ENCODE measurements at regions not wholly inside any gene's neighbourhood (a gene's known extent, or its start where the extent isn't known, plus 50 kb on each side); places are given as distances from the start of the nearest gene placed in this dataset.

DNA sequence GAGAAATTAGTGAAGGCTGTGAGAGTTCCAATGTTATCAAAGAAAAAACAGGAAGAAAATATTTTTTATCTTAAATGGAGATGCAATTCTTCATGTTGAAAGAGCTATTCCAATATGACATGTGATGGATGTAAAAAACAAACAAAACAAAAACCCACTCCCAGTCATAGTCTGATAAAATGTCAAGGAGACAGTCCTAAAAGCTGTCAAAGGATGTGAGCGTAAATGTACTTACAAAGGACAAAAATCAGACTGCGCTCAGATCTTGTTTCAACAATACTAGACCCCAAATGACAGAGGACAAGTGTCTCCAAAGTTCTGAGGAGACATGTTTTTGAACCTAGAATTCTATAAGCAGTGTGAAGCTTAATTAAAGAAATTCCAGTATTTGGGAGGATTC is 265.8 kb downstream of the PLPP3 start:
- no peak for DNase-seq (ENCODE audit: low spot score)

DNA sequence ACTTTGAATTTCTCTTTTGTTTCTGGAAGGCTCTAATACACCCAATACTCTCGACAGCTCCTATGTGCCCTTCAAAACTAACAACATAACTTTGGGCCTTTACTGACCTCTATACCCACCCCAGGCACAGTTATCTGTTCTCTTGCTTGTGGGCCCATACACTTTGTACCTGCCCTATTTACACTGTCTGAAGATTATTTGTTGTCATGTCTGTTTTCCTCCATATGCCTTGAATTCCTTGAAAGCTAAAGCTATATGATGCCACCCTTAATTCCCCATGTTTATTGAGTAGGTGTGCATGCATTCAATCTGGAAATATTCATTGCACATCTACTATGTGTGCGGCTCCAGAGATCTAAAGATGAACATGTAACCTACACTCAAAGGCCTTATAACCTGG is 267.6 kb downstream of the PLPP3 start:
- DNase-seq (ENCODE audit: low spot score) = no peak

DNA sequence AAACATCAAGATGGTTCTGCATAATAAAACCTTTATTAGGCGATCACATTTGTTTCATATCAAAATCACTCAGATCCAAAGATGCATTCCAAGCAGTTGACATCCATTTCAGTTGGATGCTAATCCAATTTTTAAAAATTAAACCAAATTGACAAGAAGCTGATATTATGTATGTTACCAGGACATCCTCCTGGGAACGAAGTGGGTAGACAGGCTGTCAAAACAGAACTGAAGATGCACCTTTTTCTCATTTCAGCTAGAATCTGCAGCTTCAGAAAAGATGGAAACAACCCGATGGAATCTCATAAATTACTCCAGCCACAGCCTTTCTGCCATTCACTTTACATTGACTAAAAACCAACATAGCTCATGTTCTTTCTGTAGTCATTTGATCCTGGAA is 268.4 kb downstream of the PLPP3 start:
- DNase-seq (ENCODE audit: low spot score) = no peak

DNA sequence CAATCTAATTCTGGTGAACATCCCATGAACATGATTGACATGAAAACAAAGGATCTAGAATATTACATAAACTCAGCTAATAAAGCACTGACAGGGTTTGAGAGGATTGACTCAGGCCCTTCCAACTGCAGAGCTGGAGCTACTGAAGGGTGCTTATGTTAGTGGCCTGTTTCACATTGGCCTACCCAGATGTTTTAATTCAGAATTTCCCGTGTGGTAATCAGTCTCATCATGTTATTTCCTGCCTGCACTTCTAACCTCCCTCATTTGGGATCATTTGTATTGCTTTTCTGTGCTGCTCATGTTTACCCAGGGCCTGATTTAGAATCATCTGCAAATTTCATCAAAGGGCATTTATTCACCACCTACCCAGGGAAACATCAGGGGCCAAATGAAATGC is 270.3 kb downstream of the PLPP3 start:
- DNase-seq (ENCODE audit: low spot score) = no peak

DNA sequence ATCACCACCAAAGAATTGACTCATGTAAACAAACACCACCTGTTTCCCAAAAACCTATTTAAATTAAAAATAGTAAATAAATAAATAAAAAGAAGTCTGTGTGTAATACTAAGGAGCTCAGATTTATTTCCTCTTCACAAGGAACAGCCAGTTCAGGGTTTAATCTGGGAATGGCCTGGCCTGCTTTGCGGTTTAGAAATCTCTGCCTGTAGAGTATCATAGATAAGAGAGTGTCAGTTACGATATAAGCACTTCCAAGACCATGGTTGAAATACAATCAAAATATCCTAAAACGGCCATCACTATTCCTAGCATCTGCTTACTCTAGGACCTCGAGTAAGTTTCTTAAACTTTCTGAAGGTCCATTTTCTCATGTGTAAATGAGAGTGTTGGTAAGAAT is 274.4 kb downstream of the PLPP3 start:
- DNase-seq (ENCODE audit: low spot score) = no peak

DNA sequence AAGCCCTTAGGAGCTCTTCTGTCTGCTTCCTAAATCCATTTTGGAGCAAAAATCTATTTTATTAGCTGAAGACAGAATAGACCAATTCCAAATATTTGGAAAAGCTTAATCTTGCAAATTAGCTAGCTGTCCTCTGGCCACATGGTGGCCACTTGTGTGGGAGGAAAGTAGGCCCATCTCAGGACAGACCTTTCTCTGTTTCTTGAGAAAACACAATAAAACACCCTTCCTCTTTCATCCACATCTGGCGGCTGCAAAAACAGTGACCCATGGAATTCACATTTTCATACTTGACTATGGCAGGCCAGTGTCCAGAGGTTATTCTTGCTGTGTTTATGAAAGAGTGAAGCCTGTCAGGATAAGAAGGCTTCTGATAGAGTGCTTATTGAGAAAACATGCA is 275.6 kb downstream of the PLPP3 start:
- DNase-seq (ENCODE audit: low spot score) = no peak

DNA sequence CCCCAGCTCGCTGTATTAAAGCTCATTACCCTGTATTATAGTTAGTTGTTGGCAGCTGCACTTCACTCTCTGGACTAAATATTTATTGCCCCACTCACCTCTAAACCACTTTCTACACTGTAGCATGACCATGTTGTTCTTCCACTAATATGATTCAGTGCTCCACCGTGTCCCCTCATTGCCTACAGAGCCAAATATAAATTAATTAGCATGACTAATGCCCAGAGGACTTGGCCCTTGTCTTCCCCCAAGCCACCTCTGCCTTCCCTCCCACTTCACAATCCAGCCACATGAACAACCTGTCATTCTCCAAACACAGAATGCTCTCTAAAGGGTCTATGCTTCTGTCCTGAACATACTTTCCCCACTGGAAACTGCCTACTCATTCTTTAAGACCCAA is 276.5 kb downstream of the PLPP3 start:
- no peak for DNase-seq (ENCODE audit: low spot score)

DNA sequence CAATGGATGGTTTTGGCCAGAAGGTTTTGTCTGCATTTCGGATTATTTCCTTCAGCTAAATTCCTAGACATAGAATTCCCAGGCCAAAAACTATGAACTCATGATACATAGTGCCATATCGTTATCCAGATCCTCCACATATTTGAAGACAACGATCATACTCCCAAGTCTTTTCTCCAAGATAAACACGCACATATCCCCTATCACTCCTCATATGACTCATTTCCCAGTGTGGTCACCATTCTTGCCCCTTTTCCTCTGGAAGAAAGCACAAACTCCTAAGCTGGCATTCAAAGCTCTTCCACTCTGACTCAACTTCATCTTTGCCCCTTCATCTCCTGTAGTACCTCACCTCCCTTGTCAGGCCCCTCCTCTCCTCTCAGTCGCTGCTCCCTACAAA is 277.6 kb downstream of the PLPP3 start:
- no peak for DNase-seq (ENCODE audit: low spot score)

DNA sequence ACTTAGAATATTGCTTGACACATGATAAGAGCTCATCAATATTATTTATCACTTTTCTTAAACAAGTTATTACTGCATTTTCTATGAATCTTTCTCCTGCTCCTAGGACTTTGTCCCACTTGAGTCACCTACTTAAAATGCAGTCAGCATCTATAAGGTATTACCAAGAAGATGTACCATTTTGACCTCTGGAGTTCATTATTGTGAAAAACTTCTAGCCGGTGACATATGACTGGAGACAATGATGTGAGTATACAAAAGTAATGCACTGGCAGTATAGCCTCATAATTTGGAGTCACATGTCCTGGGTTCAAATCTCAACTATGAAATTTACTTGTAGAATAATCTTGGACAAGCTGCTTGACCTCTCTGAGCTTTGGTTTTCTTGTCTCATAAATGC is 278.5 kb downstream of the PLPP3 start:
- DNase-seq (ENCODE audit: low spot score) = no peak

DNA sequence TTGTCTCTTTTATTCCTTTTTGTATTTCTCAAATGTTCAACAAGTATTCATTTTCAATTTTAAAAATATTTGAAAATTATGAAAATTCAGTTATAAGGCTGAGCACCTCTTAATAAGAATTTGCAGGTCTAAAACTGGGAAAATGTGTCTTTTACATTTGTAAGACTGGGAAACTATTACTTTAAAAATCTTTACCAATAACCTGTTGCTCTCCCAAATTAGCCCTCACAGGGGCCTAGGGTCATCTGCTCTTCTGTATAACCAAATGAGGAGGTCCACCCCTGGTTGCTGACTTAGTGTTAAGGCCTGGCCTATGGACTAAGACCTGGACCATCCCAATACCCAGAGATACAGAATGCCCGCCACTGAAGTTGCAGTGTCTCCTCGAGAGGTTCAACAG is 280.5 kb downstream of the PLPP3 start:
- no peak for DNase-seq (ENCODE audit: low spot score)

DNA sequence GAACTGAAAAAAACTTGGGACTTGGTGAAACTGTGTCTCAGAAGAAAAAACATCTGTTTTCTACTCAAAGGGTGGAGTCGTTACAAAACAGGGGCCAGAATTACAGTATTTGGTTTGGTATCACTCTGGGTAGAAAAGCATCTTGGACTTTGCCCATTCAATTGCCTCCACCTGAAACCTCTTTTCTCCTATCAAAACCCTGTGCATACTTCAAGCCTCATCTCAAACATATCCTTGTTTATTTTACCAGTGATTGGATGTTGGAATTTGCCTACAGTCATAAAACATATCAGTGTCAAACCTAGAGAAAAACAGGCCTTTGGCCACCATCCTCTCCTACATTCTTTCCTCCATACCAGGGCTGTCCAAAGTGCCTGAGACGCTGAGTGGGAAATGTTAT is 281.5 kb downstream of the PLPP3 start:
- DNase-seq (ENCODE audit: low spot score) = no peak

DNA sequence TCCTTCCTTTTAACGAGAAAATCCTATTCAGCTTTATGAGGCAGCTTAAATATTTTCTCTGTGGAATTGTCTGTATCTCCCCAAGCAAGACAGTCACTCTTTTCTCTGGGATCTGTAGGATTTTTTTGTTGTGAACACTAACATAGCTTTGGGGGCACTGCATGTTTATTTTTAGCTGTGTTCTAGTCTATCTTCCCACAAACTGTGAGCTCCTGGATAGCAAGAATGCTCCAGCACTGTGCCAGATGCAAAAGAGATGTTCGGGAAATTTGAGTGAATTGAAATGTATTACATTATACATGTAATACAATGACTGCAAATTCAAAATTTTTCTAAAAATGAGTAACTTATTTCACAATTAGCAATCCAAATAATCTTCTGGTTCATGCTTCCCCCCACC is 282.2 kb downstream of the PLPP3 start:
- DNase-seq (ENCODE audit: low spot score) = no peak

DNA sequence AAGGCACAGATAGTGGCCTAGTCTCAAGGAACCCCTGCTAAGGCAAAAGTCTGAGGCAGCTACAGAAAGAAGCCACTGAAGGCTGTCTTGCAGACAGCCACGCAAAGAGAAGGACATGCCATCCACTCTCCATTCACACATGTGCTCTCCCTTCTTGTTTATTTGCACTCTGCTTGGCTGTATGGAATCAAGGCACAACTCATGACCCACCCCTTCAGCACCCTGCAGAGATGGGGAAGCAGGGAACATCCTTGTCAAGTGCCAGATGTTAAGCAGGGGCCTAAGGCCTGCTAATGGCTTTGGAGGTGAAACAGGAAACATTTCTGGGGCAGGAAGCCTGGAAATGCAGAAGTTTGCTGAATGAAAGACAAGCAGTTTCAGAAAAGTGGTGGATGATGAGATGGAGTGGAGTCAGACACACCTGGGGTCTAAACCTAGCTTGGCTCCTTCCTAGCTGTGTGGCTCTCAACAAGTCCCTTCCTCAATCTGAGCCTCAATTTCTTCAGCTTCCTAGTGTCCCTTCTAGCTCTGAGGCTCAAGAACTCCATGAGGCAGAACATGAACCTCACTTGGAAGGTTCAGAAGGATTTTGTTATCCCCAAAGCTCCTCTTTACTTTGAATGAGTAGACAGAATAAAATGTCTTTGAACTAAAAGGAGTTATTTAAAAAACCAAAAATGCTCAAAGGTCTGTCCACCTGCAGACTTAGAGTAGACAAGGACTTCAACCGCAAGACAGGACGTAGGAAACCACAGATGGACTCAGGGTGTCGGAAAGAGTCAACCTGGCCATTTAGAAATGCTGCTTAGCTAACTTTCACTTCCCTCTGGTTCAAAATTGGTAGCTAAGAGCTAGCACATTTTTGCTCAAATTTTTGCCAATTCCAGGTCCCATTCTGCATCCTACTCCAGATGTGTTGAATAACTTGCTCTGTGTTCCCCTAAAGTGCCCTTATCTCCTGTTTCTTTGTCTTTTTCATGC is 283.1 kb downstream of the PLPP3 start:
- no peak for DNase-seq (ENCODE audit: low spot score)

DNA sequence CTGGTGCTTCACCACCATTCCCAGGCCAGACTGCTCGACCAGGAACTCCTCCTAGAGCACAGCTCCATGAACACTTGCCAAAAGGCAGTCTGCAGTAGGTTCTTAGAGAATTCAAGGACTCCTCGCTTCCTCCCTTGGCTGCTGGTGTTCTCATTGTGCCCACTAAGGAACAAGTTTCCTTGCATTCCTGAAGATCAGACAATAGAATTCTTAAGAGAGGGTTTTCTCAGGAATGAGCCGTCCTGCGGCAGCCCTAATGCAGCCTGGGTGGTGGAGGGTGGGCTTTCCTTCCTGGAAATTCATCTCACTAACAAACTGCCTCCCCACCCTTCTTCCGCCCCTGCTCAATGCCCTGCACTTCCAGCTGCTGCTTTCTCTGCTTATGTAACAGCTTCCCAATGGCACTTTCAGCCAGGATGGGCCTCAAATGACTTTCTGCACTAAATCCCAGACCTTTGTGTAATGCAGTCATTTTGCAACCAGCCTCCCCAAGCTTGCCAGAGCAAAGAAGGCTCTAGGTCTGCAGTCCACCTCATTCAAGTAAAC is 287.9 kb downstream of the PLPP3 start:
- no peak for DNase-seq (ENCODE audit: low spot score)

DNA sequence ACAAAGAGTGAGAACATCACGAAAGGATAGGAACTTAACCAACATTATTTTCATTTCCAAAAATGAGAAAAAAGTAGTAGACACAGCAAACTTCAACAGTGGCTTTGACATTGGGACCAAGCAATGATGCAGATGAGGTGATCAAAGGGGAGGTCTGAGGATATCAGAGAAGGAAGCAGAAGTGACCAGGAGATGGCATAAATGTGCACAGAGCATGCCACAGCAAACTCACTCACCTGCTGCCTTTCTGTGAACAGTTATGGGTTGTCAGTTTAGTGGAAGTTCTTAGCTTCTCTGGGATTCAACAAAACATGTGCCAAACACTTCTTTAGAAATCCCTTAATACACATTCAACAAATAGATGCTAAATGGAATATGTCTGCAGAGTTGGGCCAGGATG is 290.1 kb downstream of the PLPP3 start:
- no peak for DNase-seq (ENCODE audit: low spot score)

DNA sequence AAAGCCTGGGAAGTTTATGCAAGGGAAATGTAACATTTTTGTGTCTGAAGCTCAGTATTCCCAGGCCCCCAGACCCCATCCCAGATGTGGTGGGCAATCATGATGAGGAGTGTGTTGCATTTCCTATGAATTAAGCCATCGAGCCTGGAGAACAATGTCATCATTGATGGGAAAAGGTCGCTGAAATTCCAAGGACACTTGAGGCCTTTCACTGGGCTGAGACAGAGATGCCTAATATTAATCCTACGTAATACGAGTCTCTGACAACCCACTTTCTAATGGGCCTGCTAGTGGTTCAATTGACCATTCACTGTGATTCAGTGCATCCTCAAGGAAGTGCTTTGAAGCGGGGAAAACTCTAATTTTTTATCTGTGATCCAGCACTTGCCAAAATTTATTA is 291.6 kb downstream of the PLPP3 start:
- DNase-seq (ENCODE audit: low spot score) = no peak

DNA sequence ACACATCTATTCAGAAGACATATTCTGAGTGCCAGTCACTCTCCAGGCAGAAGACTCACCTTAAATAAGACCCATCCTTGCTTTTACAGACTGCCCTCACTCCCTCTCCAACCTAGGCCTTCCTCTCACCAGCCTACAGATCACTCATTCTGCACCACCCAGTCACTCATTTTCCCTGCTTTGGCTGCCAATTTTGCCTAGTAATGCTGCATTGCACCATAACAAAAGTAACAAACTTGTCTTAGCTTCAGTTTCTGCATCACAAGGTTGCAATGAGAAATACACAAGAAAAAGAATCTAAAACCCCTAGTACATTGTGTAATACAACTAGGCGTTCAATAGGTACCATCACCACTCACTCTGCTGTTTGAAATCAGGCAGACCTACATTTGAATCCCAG is 292.4 kb downstream of the PLPP3 start:
- no peak for DNase-seq (ENCODE audit: low spot score)

DNA sequence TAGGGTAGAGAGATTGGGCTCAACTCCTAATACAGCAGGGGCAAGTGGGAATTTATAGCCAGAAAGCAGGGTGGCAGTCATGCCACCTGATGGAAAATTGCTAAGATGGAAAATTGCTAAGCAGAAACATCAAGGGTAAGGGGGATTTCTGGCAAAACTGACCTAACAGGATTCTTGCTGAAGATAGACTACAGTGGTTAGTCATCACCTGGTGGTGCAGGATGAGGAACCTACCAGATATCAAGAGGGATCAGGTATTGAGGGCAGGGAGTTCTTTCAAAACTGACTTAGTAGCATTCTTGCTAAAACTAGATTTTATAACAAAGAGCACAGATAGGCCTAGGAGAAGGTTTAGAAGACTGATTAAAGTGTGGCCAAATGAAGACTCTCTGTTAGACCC is 292.9 kb downstream of the PLPP3 start:
- DNase-seq (ENCODE audit: low spot score) = no peak

DNA sequence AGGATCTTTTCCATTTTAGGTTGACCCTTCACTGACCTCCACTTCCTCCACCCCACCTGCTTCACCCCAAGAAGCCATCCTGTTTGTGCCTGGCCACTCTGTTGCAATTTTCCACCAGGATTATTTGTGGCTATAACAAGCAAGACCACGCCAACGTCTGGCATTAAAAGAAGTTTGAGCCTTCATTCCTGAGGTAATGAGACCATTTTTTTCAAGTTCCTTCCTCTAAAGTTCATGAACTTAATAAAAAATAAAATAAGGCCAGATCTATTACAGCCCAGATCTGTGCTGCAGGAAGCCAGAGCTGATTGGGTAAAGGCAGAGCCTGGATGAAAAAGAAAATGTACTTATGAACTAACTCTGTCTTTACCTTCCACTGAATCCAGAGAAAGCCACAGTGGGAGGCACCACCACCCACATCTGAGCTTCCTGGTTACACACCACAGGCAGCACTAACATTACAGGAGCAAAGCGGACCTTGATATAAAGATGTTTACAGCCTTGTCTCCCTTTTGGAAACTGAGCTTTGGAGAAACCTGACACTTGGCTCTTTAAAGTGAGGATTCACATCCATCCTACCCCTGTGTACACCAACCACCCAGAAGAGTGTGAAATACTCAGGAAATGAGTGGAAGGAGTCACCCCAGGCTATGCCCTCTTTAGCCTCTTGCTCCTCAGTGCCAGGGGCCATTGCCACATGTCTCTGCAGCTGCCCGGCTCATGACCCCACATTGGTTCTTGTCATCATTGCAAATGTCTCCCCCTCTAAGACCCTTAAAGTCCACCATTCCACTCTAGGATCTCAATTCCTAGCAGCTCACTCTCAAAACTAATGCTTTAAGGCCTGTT is 293.6 kb downstream of the PLPP3 start:
- no peak for DNase-seq (ENCODE audit: low spot score)

DNA sequence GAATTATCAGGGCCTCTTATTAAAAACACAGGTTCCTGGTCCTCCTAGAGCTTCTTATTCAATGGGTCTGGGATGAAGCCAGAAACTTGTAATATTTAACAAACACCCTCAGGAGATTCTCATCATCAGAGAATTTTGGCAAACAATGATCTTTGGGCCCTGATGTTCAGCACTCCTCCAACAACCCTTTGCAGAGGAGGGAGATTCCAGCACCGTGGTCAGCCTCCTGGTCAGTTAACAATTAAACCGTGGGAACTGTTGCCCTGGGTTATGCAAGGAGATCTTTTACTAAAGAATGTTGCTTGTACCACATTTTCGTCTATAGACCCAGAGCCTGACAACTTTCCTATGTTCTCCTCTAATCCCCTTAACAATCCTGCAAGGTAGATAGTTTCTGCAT is 294.4 kb downstream of the PLPP3 start:
- DNase-seq (ENCODE audit: low spot score) = no peak

DNA sequence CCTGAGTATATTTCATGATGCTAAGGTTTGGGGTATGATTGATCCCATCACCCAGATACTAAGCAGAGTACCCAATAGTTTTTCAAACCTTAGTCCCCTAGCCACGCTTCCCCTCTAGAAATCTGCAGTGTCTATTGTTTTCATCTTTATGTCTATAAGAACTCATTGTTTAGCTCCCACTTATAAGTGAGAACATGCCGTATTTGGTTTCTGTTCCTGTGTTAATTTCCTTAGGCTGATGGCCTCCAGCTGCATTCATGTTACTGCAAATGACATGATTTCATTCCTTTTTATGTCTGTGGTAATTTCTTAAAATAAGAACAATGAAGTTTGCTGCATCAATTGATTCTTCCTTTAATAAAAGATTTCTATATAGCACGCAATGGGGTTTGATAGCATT is 301.3 kb downstream of the PLPP3 start:
- no peak for DNase-seq (ENCODE audit: low spot score)

DNA sequence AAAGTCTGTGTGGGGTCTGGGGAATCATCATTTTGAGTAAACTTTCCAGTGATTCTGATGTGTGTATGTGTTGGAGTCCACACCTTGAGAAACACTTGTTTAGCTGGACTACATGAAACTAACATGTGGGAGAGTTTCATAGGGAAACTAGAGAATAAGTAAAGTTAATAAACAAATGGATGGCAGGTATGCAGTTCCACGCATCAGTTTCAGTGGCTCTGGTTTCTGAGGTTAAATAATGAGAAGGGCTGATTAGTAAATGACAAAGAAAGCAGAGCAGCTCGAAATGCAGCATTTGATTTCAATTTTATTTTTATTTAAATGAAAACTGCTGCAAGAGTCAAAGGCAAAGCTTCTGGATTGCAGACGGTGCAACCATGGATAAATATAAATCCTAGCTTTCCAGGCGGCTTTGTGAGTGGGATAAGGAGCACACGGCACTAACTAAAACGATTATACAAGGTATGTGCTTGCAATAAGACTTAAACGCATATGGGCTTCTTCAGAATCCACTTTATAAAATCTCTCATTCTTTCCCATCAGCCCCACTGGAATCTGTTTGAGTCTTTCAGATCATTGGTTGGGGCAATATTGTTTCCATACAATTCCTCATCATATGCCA is 310.7 kb downstream of the PLPP3 start:
- DNase-seq (ENCODE audit: low spot score) = no peak

DNA sequence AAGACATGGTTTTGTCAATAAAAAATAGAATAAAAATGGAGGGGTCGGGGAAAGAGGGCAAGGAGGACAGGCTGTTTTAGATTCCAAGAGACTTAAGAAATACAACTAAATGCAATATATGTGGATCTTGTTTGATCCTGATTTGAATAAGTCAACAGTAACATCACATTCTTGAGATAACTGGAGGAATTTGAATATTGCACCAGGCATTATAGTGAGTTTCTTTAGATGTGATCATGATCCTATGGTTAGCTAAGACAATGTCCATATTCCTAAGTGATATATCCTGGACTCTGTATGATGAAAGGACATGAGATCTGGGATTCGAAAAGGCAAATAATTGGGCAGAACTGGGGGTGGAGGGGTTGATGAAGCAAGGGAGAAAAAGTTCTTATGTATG is 311.8 kb downstream of the PLPP3 start:
- no peak for DNase-seq (ENCODE audit: low spot score)

Data from SW480 (cell line).